OCI-LY3 (cell line): ENCODE measurements at regions not wholly inside any gene's neighbourhood (a gene's known extent, or its start where the extent isn't known, plus 50 kb on each side); places are given as distances from the start of the nearest gene placed in this dataset.

ENCODE experiments used
- H2AFZ ChIP-seq: fragments of 200-600, 300-600 bp; shearing (Covaris generic); 2 replicates; pipeline ENCODE4 v1.6.0; 2014; ENCODE audit warnings: antibody characterized with exemption, low read depth, low read length
- H3K27ac ChIP-seq: fragments of 200-600, 300-600 bp; sonication (generic); 2 replicates; pipeline ENCODE4 v1.5.1; 2014; ENCODE audit warnings: mild to moderate bottlenecking, low read length, moderate library complexity, mixed read lengths
- H3K27me3 ChIP-seq: fragments of 200-600, 300-600 bp; sonication (generic); 2 replicates; pipeline ENCODE4 v1.6.1; 2014; ENCODE audit warnings: low read depth, low read length, mixed read lengths
- H3K36me3 ChIP-seq: fragments of 200-600, 300-600 bp; sonication (generic); replicated peaks from 2 replicates; pipeline ENCODE3; 2014; ENCODE audit warnings: low read depth, low read length, mixed read lengths
- H3K4me1 ChIP-seq: fragments of 300-600, 200-600 bp; sonication (generic); 2 replicates; pipeline ENCODE4 v1.6.1; 2014; ENCODE audit warnings: low read length, mixed read lengths
- H3K4me2 ChIP-seq: fragments of 200-600, 300-600 bp; sonication (generic); 2 replicates; pipeline ENCODE4 v1.6.1; 2014; ENCODE audit warnings: low read length, mixed read lengths
- H3K4me3 ChIP-seq: fragments of 300-600, 200-600 bp; sonication (generic); 2 replicates; pipeline ENCODE4 v1.5.1; 2014; ENCODE audit warnings: antibody characterized with exemption, mild to moderate bottlenecking, low read length, moderate library complexity
- H3K79me2 ChIP-seq: fragments of 300-600, 200-600 bp; shearing (Covaris generic); 2 replicates; pipeline ENCODE4 v1.6.1; 2014; ENCODE audit warnings: mild to moderate bottlenecking, low read length, mixed read lengths
- H3K9ac ChIP-seq: fragments of 300-600, 200-600 bp; shearing (Covaris generic); 2 replicates; pipeline ENCODE4 v1.6.0; 2014; ENCODE audit warnings: mild to moderate bottlenecking, low read length, moderate library complexity
- H3K9me3 ChIP-seq: fragments of 200-600, 300-600 bp; shearing (Covaris generic); 2 replicates; pipeline ENCODE4 v1.6.1; 2014; ENCODE audit warnings: low read length, mixed read lengths; ENCODE audit not compliant: insufficient read depth
- H4K20me1 ChIP-seq: fragments of 200-600, 300-600 bp; sonication (generic); 2 replicates; pipeline ENCODE4 v1.6.1; 2016; ENCODE audit warnings: low read length, mixed read lengths; ENCODE audit not compliant: insufficient read depth
- CTCF ChIP-seq: fragments of 200-600, 300-600 bp; sonication (generic); IDR thresholded peaks from 2 replicates; pipeline ENCODE4 v1.5.1; 2014; ENCODE audit warnings: antibody characterized with exemption, low read length, low read depth
- EZH2phosphoT487 ChIP-seq: fragments of 200-600 bp; shearing (Covaris generic); IDR thresholded peaks from 2 replicates; pipeline ENCODE4 v1.6.1; 2018; ENCODE audit warnings: antibody characterized with exemption, mixed run types, low read depth

- TF ChIP-seq EZH2phosphoT487 (no peak), CTCF (peak; percentile 47)
- Histone ChIP-seq H4K20me1 (no peaks in the 10 kb centered on the region), H3K4me3 (no peak overlapping the region), H3K27me3 (no peaks in the 10 kb centered on the region), H3K36me3 (no peaks in the 10 kb centered on the region), H3K79me2 (no peaks in the 10 kb centered on the region), H3K4me2 (no peak overlapping the region), H3K9me3 (no peaks in the 10 kb centered on the region), H3K9ac (no peak overlapping the region), H3K27ac (no peak overlapping the region), H2AFZ (no peak overlapping the region), H3K4me1 (peaks cover 15% of the 10 kb centered on the region)
Observed at GRCh38 chr3:1611824-1612223, 486.8 kb upstream of the CNTN4 start.

GRCh38 chr3:1613962-1614361 lies 484.7 kb upstream of the CNTN4 start:
- no peak overlapping the region for H3K27ac ChIP-seq
- peaks cover 17% of the 10 kb centered on the region for H3K4me1 ChIP-seq
- no peak overlapping the region for H3K9ac ChIP-seq
- no peaks in the 10 kb centered on the region for H3K79me2 ChIP-seq
- H3K27me3 ChIP-seq, result no peaks in the 10 kb centered on the region
- no peak overlapping the region for H3K4me2 ChIP-seq
- TF ChIP-seq EZH2phosphoT487 (no peak), CTCF (no peak)
- no peaks in the 10 kb centered on the region for H3K9me3 ChIP-seq
- no peaks in the 10 kb centered on the region for H4K20me1 ChIP-seq
- H3K4me3 ChIP-seq, result no peak overlapping the region
- no peak overlapping the region for H2AFZ ChIP-seq
- H3K36me3 ChIP-seq, result no peaks in the 10 kb centered on the region

- Histone ChIP-seq H3K79me2 (no peaks in the 10 kb centered on the region), H3K9ac (no peak overlapping the region), H3K4me3 (no peak overlapping the region), H3K27ac (no peak overlapping the region), H3K4me1 (peaks cover 10% of the 10 kb centered on the region), H3K27me3 (no peaks in the 10 kb centered on the region), H3K4me2 (no peak overlapping the region), H4K20me1 (no peaks in the 10 kb centered on the region), H2AFZ (no peak overlapping the region), H3K9me3 (no peaks in the 10 kb centered on the region), H3K36me3 (no peaks in the 10 kb centered on the region)
- TF ChIP-seq EZH2phosphoT487 (no peak), CTCF (no peak)
Observed at GRCh38 chr3:1616744-1617143, 481.9 kb upstream of the CNTN4 start.

GRCh38 chr3:1623896-1624295 lies 474.8 kb upstream of the CNTN4 start:
- Histone ChIP-seq H3K36me3 (no peaks in the 10 kb centered on the region), H3K9ac (no peak overlapping the region), H3K79me2 (no peaks in the 10 kb centered on the region), H3K27ac (no peak overlapping the region), H3K4me3 (no peak overlapping the region), H3K4me1 (peaks cover 10% of the 10 kb centered on the region), H3K27me3 (no peaks in the 10 kb centered on the region), H3K4me2 (no peak overlapping the region), H4K20me1 (no peaks in the 10 kb centered on the region), H2AFZ (no peak overlapping the region), H3K9me3 (no peaks in the 10 kb centered on the region)
- TF ChIP-seq EZH2phosphoT487 (no peak), CTCF (no peak)
